GM12891 (cell line): ENCODE measurements at regions not wholly inside any gene's neighbourhood (a gene's known extent, or its start where the extent isn't known, plus 50 kb on each side); places are given as distances from the start of the nearest gene placed in this dataset.

Experiments used
- POLR2A ChIP-seq: IDR thresholded peaks from 2 replicates; pipeline ENCODE4 v1.6.1; 2011; ENCODE audit warnings: low read depth, low read length, control low read depth
- TAF1 ChIP-seq: IDR thresholded peaks from 2 replicates; pipeline ENCODE4 v1.6.1; 2011; ENCODE audit warnings: low read depth, low read length, control low read depth

- TF ChIP-seq POLR2A: no peak
- TF ChIP-seq TAF1: no peak
These were observed 275.9 kb downstream of the ACTL7B start for GRCh38 chr9:108579757-108580439.
